CD14-positive monocyte (primary cell): ENCODE measurements at regions not wholly inside any gene's neighbourhood (a gene's known extent, or its start where the extent isn't known, plus 50 kb on each side); places are given as distances from the start of the nearest gene placed in this dataset.

ENCODE experiments used
- DNase-seq, 3 donors: peaks; one replicate each; pipeline ENCODE4 v3.0.0-alpha.2; 2011 to 2022
- H2AFZ ChIP-seq: 2 replicates; pipeline ENCODE4 v1.6.0; 2012; ENCODE audit warnings: mild to moderate bottlenecking, low read depth, low read length, inconsistent platforms; ENCODE audit not compliant: insufficient read depth, poor library complexity, severe bottlenecking
- H3K27ac ChIP-seq, 2 donors: 1 replicate in 1 of 2; 2 replicates in 1 of 2; pipeline ENCODE4 v1.5.1; 2012 to 2013; ENCODE audit warnings: low read length in 2 of 2, control low read depth in 1 of 2, inconsistent platforms in 1 of 2, low read depth in 1 of 2, mild to moderate bottlenecking in 1 of 2
- H3K27me3 ChIP-seq, 2 donors: one replicate each; pipeline versions ENCODE4 v1.6.0 to v1.6.1; 2011 to 2013; ENCODE audit warnings: low read length in 2 of 2; ENCODE audit not compliant: control insufficient read depth in 2 of 2, insufficient read depth in 2 of 2
- H3K36me3 ChIP-seq, 2 donors: replicated peaks in 1 of 2; 1 replicate in 1 of 2; 2 replicates in 1 of 2; pipeline versions ENCODE4 v1.5.1 to v1.6.1; 2012 to 2013; ENCODE audit warnings: low read length in 2 of 2, control low read depth in 1 of 2, inconsistent platforms in 1 of 2, mild to moderate bottlenecking in 1 of 2; ENCODE audit not compliant: insufficient read depth in 2 of 2, control insufficient read depth in 1 of 2
- H3K4me1 ChIP-seq, 2 donors: 1 replicate in 1 of 2; 2 replicates in 1 of 2; pipeline versions ENCODE4 v1.5.1 to v1.6.1; 2012 to 2013; ENCODE audit warnings: low read length in 2 of 2, control low read depth in 1 of 2, inconsistent platforms in 1 of 2, mild to moderate bottlenecking in 1 of 2, moderate library complexity in 1 of 2; ENCODE audit not compliant: insufficient read depth in 2 of 2, control insufficient read depth in 1 of 2
- H3K4me2 ChIP-seq: replicated peaks from 2 replicates; pipeline ENCODE3; 2012; ENCODE audit warnings: low read length, moderate library complexity, mild to moderate bottlenecking; ENCODE audit not compliant: poor library complexity, severe bottlenecking; ENCODE audit errors: extremely low read depth
- H3K4me3 ChIP-seq, 3 experiments: fragments of 200-600 bp in 1 of 3; sonication (generic) in 1 of 3; replicated peaks in 1 of 3; 1 replicate in 2 of 3; 2 replicates in 1 of 3; pipeline ENCODE4 v1.5.1; 2011 to 2013; ENCODE audit warnings: low read length in 3 of 3, mild to moderate bottlenecking in 3 of 3, control low read depth in 2 of 3, low read depth in 2 of 3, inconsistent platforms in 1 of 3, moderate library complexity in 1 of 3
- H3K79me2 ChIP-seq: 2 replicates; pipeline ENCODE4 v1.6.0; 2012; ENCODE audit warnings: mild to moderate bottlenecking, control low read depth, inconsistent platforms, low read length, moderate library complexity; ENCODE audit not compliant: insufficient read depth
- H3K9ac ChIP-seq: 2 replicates; pipeline ENCODE4 v1.6.0; 2017; ENCODE audit warnings: low read length, mild to moderate bottlenecking; ENCODE audit not compliant: insufficient read depth, poor library complexity, severe bottlenecking
- H3K9me3 ChIP-seq, 2 donors: replicated peaks in 1 of 2; 1 replicate in 1 of 2; 2 replicates in 1 of 2; pipeline versions ENCODE4 v1.5.1 to v1.6.1; 2012 to 2013; ENCODE audit warnings: low read length in 2 of 2, control low read depth in 1 of 2; ENCODE audit not compliant: control insufficient read depth in 1 of 2, insufficient read depth in 1 of 2
- H4K20me1 ChIP-seq: 2 replicates; pipeline ENCODE4 v1.6.0; 2012; ENCODE audit warnings: mild to moderate bottlenecking, low read length, control low read depth, moderate library complexity; ENCODE audit not compliant: insufficient read depth
- H3K27ac Mint-ChIP-seq, 7 donors: one replicate each; pipeline ENCODE4 v1.8.0; 2020; ENCODE audit warnings: mild to moderate bottlenecking in 7 of 7, mixed read lengths in 7 of 7, moderate library complexity in 6 of 7, inconsistent platforms in 2 of 7
- H3K27me3 Mint-ChIP-seq, 3 donors: one replicate each; pipeline ENCODE4 v1.8.0; 2021 to 2022; ENCODE audit warnings: low read depth in 3 of 3, mild to moderate bottlenecking in 3 of 3, mixed read lengths in 3 of 3, moderate library complexity in 3 of 3, inconsistent platforms in 1 of 3
- H3K36me3 Mint-ChIP-seq, 2 donors: one replicate each; pipeline ENCODE4 v1.8.0; 2020; ENCODE audit warnings: mixed read lengths in 2 of 2, inconsistent platforms in 1 of 2, mild to moderate bottlenecking in 1 of 2
- H3K4me1 Mint-ChIP-seq: one replicate; pipeline ENCODE4 v1.8.0; 2020; ENCODE audit warnings: mild to moderate bottlenecking, mixed read lengths
- H3K4me3 Mint-ChIP-seq, 2 donors: one replicate each; pipeline ENCODE4 v1.8.0; 2020; ENCODE audit warnings: mild to moderate bottlenecking in 2 of 2, mixed read lengths in 2 of 2, moderate library complexity in 1 of 2
- H3K9me3 Mint-ChIP-seq, 7 donors: one replicate each; pipeline ENCODE4 v1.8.0; 2020 to 2022; ENCODE audit warnings: mixed read lengths in 7 of 7, mild to moderate bottlenecking in 6 of 7, moderate library complexity in 6 of 7, inconsistent platforms in 2 of 7
- CTCF ChIP-seq: fragments of 200-600 bp; IDR thresholded peaks from one replicate; pipeline ENCODE4 v1.8.0; 2022; ENCODE audit warnings: antibody characterized with exemption, mild to moderate bottlenecking
- WGBS: methylation state at CpG from one replicate; pipeline ENCODE4 v1.1.5; 2013; ENCODE audit warnings: missing lambda C conversion rate; ENCODE audit not compliant: insufficient coverage; 5-methylcytosine and 5-hydroxymethylcytosine counted together
- intact Hi-C, 2 donors: fragments of 100-400 bp; cut with micrococcal nuclease; formaldehyde crosslinking; loops; one replicate each; pipeline versions ENCODE4 v1.15.0 to v1.15.1; 2023

DNA sequence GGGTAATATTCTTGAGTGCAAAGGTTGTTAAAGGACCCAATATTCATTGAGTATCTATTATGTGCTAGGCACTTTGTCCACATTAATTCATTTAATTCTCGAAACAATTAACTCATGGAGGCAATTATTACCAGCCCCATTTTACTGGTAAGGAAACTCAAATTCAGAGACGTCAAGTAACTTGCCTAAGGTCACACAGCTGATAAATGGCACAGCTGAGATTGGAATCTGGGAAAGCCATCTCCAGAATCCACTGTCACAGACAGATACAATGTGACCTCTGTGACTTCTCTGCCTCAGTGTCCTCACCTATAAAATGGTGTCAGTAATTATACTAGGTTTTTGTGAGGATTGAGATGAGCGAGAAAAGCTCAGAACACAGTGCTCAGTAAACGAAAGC is 320.8 kb upstream of the ZFHX3 start:
- H3K9me3 ChIP-seq = no peaks in the 10 kb centered on the region
- no peaks in the 10 kb centered on the region for H3K36me3 ChIP-seq
- Mint-ChIP-seq H3K27me3 (peaks cover 0 to 4% (median 0%) of the 10 kb centered on the region in 3 donors), H3K4me3 (no peak overlapping the region), H3K36me3 (no peaks in the 10 kb centered on the region), H3K4me1 (no peaks in the 10 kb centered on the region), H3K9me3 (peaks cover 0 to 4% (median 2%) of the 10 kb centered on the region in 7 donors), H3K27ac (no peak overlapping the region)
- no peak overlapping the region for H2AFZ ChIP-seq
- no CpG with 5 or more reads among the region's 4 CpGs for WGBS
- intact Hi-C loops = no loop called here
- no peaks in the 10 kb centered on the region for H3K79me2 ChIP-seq
- no peak overlapping the region for H3K9ac ChIP-seq
- H3K4me3 ChIP-seq = no peak overlapping the region
- H4K20me1 ChIP-seq = no peaks in the 10 kb centered on the region
- no peaks in the 10 kb centered on the region for H3K4me1 ChIP-seq
- no peak overlapping the region for H3K27ac ChIP-seq
- no peak for TF ChIP-seq CTCF
- no peaks in the 10 kb centered on the region for H3K27me3 ChIP-seq
- no peak overlapping the region for H3K4me2 ChIP-seq
- DNase-seq = no peak

GRCh38 chr16:73365016-73365551 is 317.2 kb upstream of the ZFHX3 start:
- H3K9ac ChIP-seq = no peak overlapping the region
- no peaks in the 10 kb centered on the region for H3K79me2 ChIP-seq
- no peaks in the 10 kb centered on the region for H3K36me3 ChIP-seq
- DNase-seq = no peak
- Mint-ChIP-seq H3K4me3 (no peak overlapping the region), H3K27me3 (peaks cover 0 to 2% (median 1%) of the 10 kb centered on the region in 3 donors), H3K4me1 (no peaks in the 10 kb centered on the region), H3K9me3 (peaks cover 0 to 6% (median 0%) of the 10 kb centered on the region in 7 donors), H3K27ac (no peak overlapping the region), H3K36me3 (no peaks in the 10 kb centered on the region)
- H3K4me1 ChIP-seq = no peaks in the 10 kb centered on the region
- WGBS = 33% methylated on average over 3 of the region's 9 CpGs
- H3K9me3 ChIP-seq = no peaks in the 10 kb centered on the region
- no peak overlapping the region for H3K4me2 ChIP-seq
- TF ChIP-seq CTCF = no peak
- H3K27me3 ChIP-seq = no peaks in the 10 kb centered on the region
- H2AFZ ChIP-seq = no peak overlapping the region
- H4K20me1 ChIP-seq = no peaks in the 10 kb centered on the region
- intact Hi-C loops = no loop called here
- no peak overlapping the region for H3K27ac ChIP-seq
- H3K4me3 ChIP-seq = no peak overlapping the region
